Stomach (tissue), 8 donors: ENCODE measurements at regions not wholly inside any gene's neighbourhood (a gene's known extent, or its start where the extent isn't known, plus 50 kb on each side); places are given as distances from the start of the nearest gene placed in this dataset.

Source experiments
- DNase-seq, 2 donors: peaks; one replicate each; pipeline versions ENCODE4 v3.0.0 to v3.0.0-alpha.2; 2013 to 2019
- H3K27ac ChIP-seq, 5 donors: fragments of 200-600 bp in 4 of 5; sonication (generic) in 4 of 5; one replicate each; pipeline ENCODE4 v1.5.1; 2013 to 2019; ENCODE audit warnings: mild to moderate bottlenecking in 1 of 5, moderate library complexity in 1 of 5
- H3K27me3 ChIP-seq, 3 donors: fragments of 200-600 bp; sonication (generic); one replicate each; pipeline ENCODE4 v1.5.1; 2017 to 2019; ENCODE audit warnings: mixed run types in 1 of 3
- H3K36me3 ChIP-seq, 4 donors: fragments of 200-600 bp; sonication (generic); 1 replicate in 3 of 4; 2 replicates in 1 of 4; pipeline ENCODE4 v1.5.1; 2016 to 2019
- H3K4me1 ChIP-seq, 4 donors: fragments of 200-600 bp; sonication (generic); one replicate each; pipeline ENCODE4 v1.5.1; 2016 to 2019
- H3K4me3 ChIP-seq, 4 donors: fragments of 200-600 bp; sonication (generic) in 3 of 4; one replicate each; pipeline ENCODE4 v1.5.1; 2016 to 2019; ENCODE audit warnings: mild to moderate bottlenecking in 1 of 4
- H3K9me3 ChIP-seq, 4 donors: fragments of 200-600 bp; sonication (generic); one replicate each; pipeline ENCODE4 v1.5.1; 2016 to 2019
- CTCF ChIP-seq, 7 experiments: fragments of 450-650 bp in 4 of 7; fragments of 200-600 bp in 3 of 7; sonication (generic) in 3 of 7; IDR thresholded peaks; one replicate each; pipeline ENCODE4 v1.5.1; 2016 to 2019; ENCODE audit warnings: antibody characterized with exemption in 7 of 7, control low read depth in 2 of 7, mild to moderate bottlenecking in 1 of 7
- EP300 ChIP-seq: sonication (generic); formaldehyde crosslinking; IDR thresholded peaks from one replicate; pipeline ENCODE4 v1.6.1; 2017; ENCODE audit warnings: antibody characterized with exemption
- POLR2A ChIP-seq, 4 donors: fragments of 450-650 bp; IDR thresholded peaks; one replicate each; pipeline ENCODE4 v1.6.1; 2016; ENCODE audit warnings: antibody characterized with exemption in 4 of 4, control low read depth in 2 of 4, mild to moderate bottlenecking in 1 of 4, moderate library complexity in 1 of 4
- POLR2AphosphoS5 ChIP-seq, 3 donors: sonication (generic); formaldehyde crosslinking; IDR thresholded peaks; one replicate each; pipeline ENCODE4 v1.6.1; 2016; ENCODE audit warnings: antibody characterized with exemption in 3 of 3
- WGBS, 5 donors: extraction: QIAGEN DNeasy Blood & Tissue Kit in 3 of 5; methylation state at CpG; one replicate each; pipeline versions ENCODE4 v1.1.5 to v1.1.7; 2013 to 2018; 5-methylcytosine and 5-hydroxymethylcytosine counted together
- intact Hi-C: fragments of 100-400 bp; cut with DNase I; formaldehyde crosslinking; loops from one replicate; pipeline ENCODE4 v1.15.1; 2023; ENCODE audit warnings: low total_unique reads
- donor health status: healthy with polysubstance abuse.
- donor health status: Bipolar disorder and iron deficiency.
- donor health status: healthy.

GRCh38 chr14:42429401-42429800, 822.7 kb downstream of the LRFN5 start:
- no peak overlapping the region for H3K4me3 ChIP-seq
- WGBS, 5 donors, result 31 to 52% (median 39%) methylated on average over 2 of the region's 2 CpGs
- DNase-seq, result no peak
- H3K4me1 ChIP-seq, result no peaks in the 10 kb centered on the region
- no peaks in the 10 kb centered on the region for H3K27me3 ChIP-seq
- intact Hi-C loops, result no loop called here
- H3K27ac ChIP-seq, result no peak overlapping the region
- H3K9me3 ChIP-seq, result peaks cover 0 to 23% (median 9%) of the 10 kb centered on the region in 4 donors
- no peaks in the 10 kb centered on the region for H3K36me3 ChIP-seq
- TF ChIP-seq EP300 (no peak), POLR2A (IDR thresholded peaks at IDR 0.05) (no peak), POLR2AphosphoS5 (IDR thresholded peaks at IDR 0.05) (no peak), CTCF (IDR thresholded peaks at IDR 0.05) (no peak)

- H3K27ac ChIP-seq, result no peak overlapping the region
- intact Hi-C loops, result no loop called here
- WGBS, 5 donors, result 9 to 47% (median 25%) methylated on average over 1 of the region's 1 CpG
- no peaks in the 10 kb centered on the region for H3K36me3 ChIP-seq
- DNase-seq, result peak in 1 of 2 donors; percentile 9
- TF ChIP-seq POLR2AphosphoS5 (IDR thresholded peaks at IDR 0.05), result no peak
- TF ChIP-seq POLR2A (IDR thresholded peaks at IDR 0.05), result no peak
- TF ChIP-seq CTCF (IDR thresholded peaks at IDR 0.05), result no peak
- H3K27me3 ChIP-seq, result no peaks in the 10 kb centered on the region
- H3K4me3 ChIP-seq, result no peak overlapping the region
- peaks cover 0 to 20% (median 9%) of the 10 kb centered on the region in 4 donors for H3K9me3 ChIP-seq
- no peaks in the 10 kb centered on the region for H3K4me1 ChIP-seq
Observed at GRCh38 chr14:42428996-42429395, 822.3 kb downstream of the LRFN5 start.

- Histone ChIP-seq H3K9me3 (no peaks in the 10 kb centered on the region), H3K4me1 (no peaks in the 10 kb centered on the region), H3K36me3 (no peaks in the 10 kb centered on the region), H3K4me3 (no peak overlapping the region), H3K27ac (no peak overlapping the region), H3K27me3 (no peaks in the 10 kb centered on the region)
- DNase-seq, result no peak
- TF ChIP-seq EP300 (no peak), POLR2AphosphoS5 (IDR thresholded peaks at IDR 0.05) (no peak), POLR2A (IDR thresholded peaks at IDR 0.05) (no peak), CTCF (IDR thresholded peaks at IDR 0.05) (no peak)
- intact Hi-C loops, result no loop called here
Observed at GRCh38 chr14:42424501-42424900, 817.8 kb downstream of the LRFN5 start.

DNA sequence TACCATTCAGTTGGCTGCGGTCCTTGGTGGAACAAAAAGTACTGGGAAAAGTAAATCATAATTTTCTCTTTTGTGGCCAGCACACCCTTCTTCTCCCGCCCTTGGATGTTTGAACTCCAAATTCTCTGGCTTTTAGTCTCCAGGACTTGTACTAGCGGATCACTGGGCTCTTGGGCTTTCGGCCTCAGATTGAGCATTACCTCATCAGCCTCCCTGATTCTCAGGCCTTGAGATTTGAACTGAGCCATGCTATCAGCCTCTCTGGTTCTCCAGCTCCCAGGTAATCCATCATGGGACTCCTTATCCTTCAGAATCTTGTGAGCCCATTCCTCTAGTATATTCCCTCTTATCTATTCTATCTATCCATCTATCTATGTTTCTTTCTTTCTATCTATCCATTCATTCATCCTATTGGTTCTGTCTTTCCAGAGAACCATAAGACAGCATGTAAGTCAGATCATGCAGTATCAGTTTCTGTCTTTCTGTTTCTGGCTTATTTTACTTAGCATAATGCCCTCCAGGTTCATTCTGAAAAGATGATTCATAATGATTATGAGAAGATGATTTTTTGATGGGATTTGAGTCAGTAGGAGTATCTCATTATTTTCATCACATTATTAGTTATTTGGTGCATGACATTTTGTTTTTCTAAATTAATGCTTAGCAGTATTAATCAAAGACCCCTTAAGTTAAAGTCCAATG, 814.9 kb downstream of the LRFN5 start:
- Histone ChIP-seq H3K4me3 (no peak overlapping the region), H3K9me3 (no peaks in the 10 kb centered on the region), H3K27me3 (no peaks in the 10 kb centered on the region), H3K27ac (no peak overlapping the region), H3K4me1 (no peaks in the 10 kb centered on the region), H3K36me3 (no peaks in the 10 kb centered on the region)
- intact Hi-C loops, result no loop called here
- 76 to 93% (median 87%) methylated on average over 4 of the region's 4 CpGs for WGBS, 5 donors
- TF ChIP-seq POLR2AphosphoS5 (IDR thresholded peaks at IDR 0.05) (no peak), EP300 (no peak), POLR2A (IDR thresholded peaks at IDR 0.05) (no peak), CTCF (IDR thresholded peaks at IDR 0.05) (no peak)
- DNase-seq, result no peak
